ENCODE measurements at regions not wholly inside any gene's neighbourhood (a gene's known extent, or its start where the extent isn't known, plus 50 kb on each side); places are given as distances from the start of the nearest gene placed in this dataset.

- Histone ChIP-seq H3K36me3 (no peaks in the 10 kb centered on the region), H3K27ac (replicated peaks in 1 of 4) (no peak overlapping the region), H3K9me3 (no peaks in the 10 kb centered on the region), H3K4me3 (no peak overlapping the region), H3K27me3 (no peaks in the 10 kb centered on the region), H3K4me1 (no peaks in the 10 kb centered on the region)
- WGBS: 58% methylated on average over 4 of the region's 4 CpGs
- no peak for DNase-seq (ENCODE audit: extremely low spot score)
- intact Hi-C loops (cut with DNase I): no loop called here
- TF ChIP-seq POLR2A (IDR thresholded peaks at IDR 0.05; ENCODE audit: low read depth) (no peak), CTCF (IDR thresholded peaks at IDR 0.05) (no peak), POLR2AphosphoS5 (IDR thresholded peaks at IDR 0.05) (no peak), EP300 (IDR thresholded peaks at IDR 0.05) (no peak)
Measured at GRCh38 chr2:207418419-207418818, 111.3 kb upstream of the CREB1 start.

GRCh38 chr2:207419331-207419730, 110.4 kb upstream of the CREB1 start:
- Histone ChIP-seq H3K9me3 (no peaks in the 10 kb centered on the region), H3K4me1 (no peaks in the 10 kb centered on the region), H3K4me3 (no peak overlapping the region), H3K27me3 (no peaks in the 10 kb centered on the region), H3K36me3 (no peaks in the 10 kb centered on the region), H3K27ac (replicated peaks in 1 of 4) (no peak overlapping the region)
- intact Hi-C loops (cut with DNase I): no loop called here
- 93% methylated on average over 4 of the region's 4 CpGs for WGBS
- TF ChIP-seq POLR2A (IDR thresholded peaks at IDR 0.05; ENCODE audit: low read depth) (no peak), EP300 (IDR thresholded peaks at IDR 0.05) (no peak), CTCF (IDR thresholded peaks at IDR 0.05) (no peak), POLR2AphosphoS5 (IDR thresholded peaks at IDR 0.05) (no peak)
- no peak for DNase-seq (ENCODE audit: extremely low spot score)

GRCh38 chr2:207421671-207422070, 108.1 kb upstream of the CREB1 start:
- H3K4me1 ChIP-seq: no peaks in the 10 kb centered on the region
- 93% methylated on average over 12 of the region's 12 CpGs for WGBS
- no peaks in the 10 kb centered on the region for H3K36me3 ChIP-seq

GRCh38 chr2:207422380-207422779, 107.4 kb upstream of the CREB1 start:
- 89% methylated on average over 3 of the region's 3 CpGs for WGBS
- Histone ChIP-seq H3K27ac (replicated peaks in 1 of 4) (no peak overlapping the region), H3K4me1 (no peaks in the 10 kb centered on the region), H3K27me3 (no peaks in the 10 kb centered on the region), H3K36me3 (no peaks in the 10 kb centered on the region), H3K9me3 (no peaks in the 10 kb centered on the region), H3K4me3 (no peak overlapping the region)
- TF ChIP-seq POLR2AphosphoS5 (IDR thresholded peaks at IDR 0.05): no peak
- no peak for TF ChIP-seq EP300 (IDR thresholded peaks at IDR 0.05)
- TF ChIP-seq CTCF (IDR thresholded peaks at IDR 0.05): no peak
- TF ChIP-seq POLR2A (IDR thresholded peaks at IDR 0.05; ENCODE audit: low read depth): no peak
- intact Hi-C loops (cut with DNase I): no loop called here
- no peak for DNase-seq (ENCODE audit: extremely low spot score)

More at GRCh38 chr2:207421671-207422070, 108.1 kb upstream of the CREB1 start:
- no peak for DNase-seq (ENCODE audit: extremely low spot score)
- TF ChIP-seq POLR2AphosphoS5 (IDR thresholded peaks at IDR 0.05): no peak
- TF ChIP-seq EP300 (IDR thresholded peaks at IDR 0.05): no peak
- no peak for TF ChIP-seq CTCF (IDR thresholded peaks at IDR 0.05)
- TF ChIP-seq POLR2A (IDR thresholded peaks at IDR 0.05; ENCODE audit: low read depth): no peak
- Histone ChIP-seq H3K27ac (replicated peaks in 1 of 4) (no peak overlapping the region), H3K27me3 (no peaks in the 10 kb centered on the region), H3K9me3 (no peaks in the 10 kb centered on the region), H3K4me3 (no peak overlapping the region)
- intact Hi-C loops (cut with DNase I): no loop called here

- 61% methylated on average over 3 of the region's 3 CpGs for WGBS
- Histone ChIP-seq H3K4me1 (no peaks in the 10 kb centered on the region), H3K36me3 (no peaks in the 10 kb centered on the region), H3K27ac (replicated peaks in 1 of 4) (no peak overlapping the region), H3K27me3 (no peaks in the 10 kb centered on the region), H3K4me3 (no peak overlapping the region), H3K9me3 (no peaks in the 10 kb centered on the region)
- no peak for DNase-seq (ENCODE audit: extremely low spot score)
- intact Hi-C loops (cut with DNase I): no loop called here
- TF ChIP-seq POLR2A (IDR thresholded peaks at IDR 0.05; ENCODE audit: low read depth) (no peak), EP300 (IDR thresholded peaks at IDR 0.05) (no peak), POLR2AphosphoS5 (IDR thresholded peaks at IDR 0.05) (no peak), CTCF (IDR thresholded peaks at IDR 0.05) (no peak)
Measured at GRCh38 chr2:207423886-207424285, 105.9 kb upstream of the CREB1 start.
